CD4-positive, CD25-positive, alpha-beta regulatory T cell (primary cell): ENCODE measurements at regions not wholly inside any gene's neighbourhood (a gene's known extent, or its start where the extent isn't known, plus 50 kb on each side); places are given as distances from the start of the nearest gene placed in this dataset.

Experiments
- ATAC-seq, 2 donors: fragments of 150-1000 bp; cut with Tn5 transposase; one replicate each; pipeline ENCODE4 v1.10.0; 2021; ENCODE audit warnings: low read depth in 2 of 2, moderate number of reproducible peaks in 2 of 2, moderate library complexity in 1 of 2
- DNase-seq, 3 donors: peaks; one replicate each; pipeline versions ENCODE4 v3.0.0 to v3.0.0-alpha.2; 2012 to 2022; ENCODE audit warnings: mixed read lengths in 1 of 3
- H3K27ac ChIP-seq: one replicate; pipeline ENCODE4 v1.7.0; 2013; ENCODE audit warnings: mild to moderate bottlenecking, low read length; ENCODE audit not compliant: insufficient read depth, poor library complexity, severe bottlenecking
- H3K27me3 ChIP-seq: one replicate; pipeline ENCODE4 v1.7.0; 2013; ENCODE audit warnings: low read length; ENCODE audit not compliant: control insufficient read depth, insufficient read depth
- H3K36me3 ChIP-seq: one replicate; pipeline ENCODE4 v1.7.0; 2013; ENCODE audit warnings: mild to moderate bottlenecking, low read length, moderate library complexity; ENCODE audit not compliant: control insufficient read depth, insufficient read depth
- H3K4me1 ChIP-seq: 2 replicates; pipeline ENCODE4 v1.7.0; 2013; ENCODE audit warnings: mild to moderate bottlenecking, low read length; ENCODE audit not compliant: insufficient read depth, control insufficient read depth, poor library complexity, severe bottlenecking
- H3K4me3 ChIP-seq: one replicate; pipeline ENCODE4 v1.7.0; 2013; ENCODE audit warnings: low read depth, mild to moderate bottlenecking, low read length, moderate library complexity
- H3K9me3 ChIP-seq, 2 experiments: 1 replicate in 1 of 2; 2 replicates in 1 of 2; pipeline ENCODE4 v1.7.0; 2013; ENCODE audit warnings: low read length in 2 of 2, mild to moderate bottlenecking in 1 of 2, moderate library complexity in 1 of 2; ENCODE audit not compliant: control insufficient read depth in 2 of 2
- H3K27ac Mint-ChIP-seq, 3 donors: one replicate each; pipeline ENCODE4 v1.8.0; 2020 to 2022; ENCODE audit warnings: mild to moderate bottlenecking in 3 of 3, mixed read lengths in 3 of 3, moderate library complexity in 2 of 3
- H3K27me3 Mint-ChIP-seq: one replicate; pipeline ENCODE4 v1.8.0; 2022; ENCODE audit warnings: mild to moderate bottlenecking, mixed read lengths
- H3K36me3 Mint-ChIP-seq: one replicate; pipeline ENCODE4 v1.8.0; 2020; ENCODE audit warnings: mixed read lengths
- H3K4me1 Mint-ChIP-seq, 4 donors: one replicate each; pipeline ENCODE4 v1.8.0; 2020 to 2022; ENCODE audit warnings: mixed read lengths in 4 of 4, mild to moderate bottlenecking in 1 of 4
- H3K4me3 Mint-ChIP-seq, 4 donors: one replicate each; pipeline ENCODE4 v1.8.0; 2020 to 2022; ENCODE audit warnings: mild to moderate bottlenecking in 4 of 4, mixed read lengths in 4 of 4, moderate library complexity in 3 of 4
- H3K9me3 Mint-ChIP-seq, 7 donors: one replicate each; pipeline ENCODE4 v1.8.0; 2020 to 2022; ENCODE audit warnings: mixed read lengths in 7 of 7, mild to moderate bottlenecking in 3 of 7, moderate library complexity in 2 of 7

DNA sequence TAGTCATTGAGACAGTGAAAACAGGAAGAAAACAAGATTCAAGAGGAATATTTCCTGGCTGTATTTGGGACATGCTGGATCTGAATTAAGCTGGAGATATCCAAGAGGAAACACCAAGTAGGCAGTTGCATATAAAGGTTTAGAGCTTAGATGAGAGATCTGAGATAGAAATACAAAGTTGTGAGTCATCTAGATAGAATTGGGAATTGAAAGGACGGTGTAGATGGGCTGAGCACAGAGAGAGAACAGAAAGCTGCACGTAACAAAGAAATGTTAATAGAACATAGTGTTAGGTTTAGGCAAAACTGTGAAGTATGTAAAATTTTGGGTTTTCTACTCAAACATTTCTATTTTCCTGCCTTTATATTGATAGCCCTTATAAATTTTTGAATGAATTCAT is 218.5 kb upstream of the TMEM196 start:
- no peak for DNase-seq
- H3K9me3 Mint-ChIP-seq = peaks cover 0 to 20% (median 5%) of the 10 kb centered on the region in 7 donors
- H3K27me3 Mint-ChIP-seq = no peaks in the 10 kb centered on the region
- H3K4me1 Mint-ChIP-seq = no peaks in the 10 kb centered on the region
- no peaks in the 10 kb centered on the region for H3K27me3 ChIP-seq
- H3K27ac ChIP-seq = no peak overlapping the region
- no peaks in the 10 kb centered on the region for H3K36me3 Mint-ChIP-seq
- H3K4me1 ChIP-seq = no peaks in the 10 kb centered on the region
- no peak overlapping the region for H3K4me3 Mint-ChIP-seq
- no peak for ATAC-seq
- no peak overlapping the region for H3K27ac Mint-ChIP-seq
- no peaks in the 10 kb centered on the region for H3K9me3 ChIP-seq
- no peaks in the 10 kb centered on the region for H3K36me3 ChIP-seq
- H3K4me3 ChIP-seq = no peak overlapping the region

DNA sequence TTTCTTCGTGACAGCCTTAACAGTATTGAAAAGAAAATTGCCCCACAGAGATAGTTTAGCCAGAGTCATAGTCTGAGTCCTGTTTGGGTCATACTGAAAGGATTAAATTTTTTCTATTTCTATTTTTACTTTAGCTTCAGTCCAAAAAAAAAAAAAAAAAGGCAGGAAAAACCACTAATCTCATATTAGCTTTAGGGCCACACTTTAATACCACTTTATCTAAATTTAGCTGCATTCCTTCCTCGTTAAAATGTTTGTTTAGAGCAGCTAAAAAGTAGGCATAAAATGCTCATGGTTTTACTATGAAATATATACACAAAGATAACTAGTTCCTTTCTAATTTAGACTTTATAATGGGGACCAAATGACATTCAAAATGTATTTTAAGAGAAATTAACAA is 216.5 kb upstream of the TMEM196 start:
- Mint-ChIP-seq H3K36me3 (no peaks in the 10 kb centered on the region), H3K27ac (no peak overlapping the region), H3K4me3 (no peak overlapping the region), H3K27me3 (no peaks in the 10 kb centered on the region), H3K4me1 (no peaks in the 10 kb centered on the region), H3K9me3 (peaks cover 0 to 18% (median 5%) of the 10 kb centered on the region in 7 donors)
- no peak for ATAC-seq
- H3K27me3 ChIP-seq = no peaks in the 10 kb centered on the region
- no peaks in the 10 kb centered on the region for H3K36me3 ChIP-seq
- DNase-seq = no peak
- no peak overlapping the region for H3K27ac ChIP-seq
- H3K4me1 ChIP-seq = no peaks in the 10 kb centered on the region
- H3K4me3 ChIP-seq = no peak overlapping the region
- H3K9me3 ChIP-seq = no peaks in the 10 kb centered on the region

DNA sequence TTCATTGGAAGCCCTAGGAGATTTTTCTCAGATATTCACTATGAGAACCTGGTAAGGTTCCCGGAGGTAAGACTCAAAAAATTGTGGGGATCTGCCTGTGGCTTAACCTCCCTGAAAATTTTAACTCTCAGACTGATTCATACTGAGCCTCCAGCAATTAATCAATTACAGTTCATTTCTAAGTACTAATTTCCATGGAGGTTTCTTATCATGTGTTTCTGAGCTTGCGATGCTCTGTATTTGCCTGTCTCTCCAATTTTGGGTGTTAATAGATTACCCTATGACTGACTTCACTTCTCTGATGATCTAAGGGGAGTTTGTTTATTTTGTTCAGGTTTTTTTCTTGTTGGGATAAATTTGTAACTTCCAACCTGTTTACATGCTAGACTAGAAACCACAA is 215.4 kb upstream of the TMEM196 start:
- Mint-ChIP-seq H3K4me3 (peak overlapping the region in 1 of 4 donors; percentile 51), H3K27ac (no peak overlapping the region), H3K9me3 (peaks cover 0 to 13% (median 5%) of the 10 kb centered on the region in 7 donors), H3K36me3 (no peaks in the 10 kb centered on the region), H3K27me3 (no peaks in the 10 kb centered on the region), H3K4me1 (no peaks in the 10 kb centered on the region)
- DNase-seq (no peak), ATAC-seq (no peak)
- Histone ChIP-seq H3K4me3 (no peak overlapping the region), H3K4me1 (no peaks in the 10 kb centered on the region), H3K27me3 (no peaks in the 10 kb centered on the region), H3K9me3 (no peaks in the 10 kb centered on the region), H3K27ac (no peak overlapping the region), H3K36me3 (no peaks in the 10 kb centered on the region)

DNA sequence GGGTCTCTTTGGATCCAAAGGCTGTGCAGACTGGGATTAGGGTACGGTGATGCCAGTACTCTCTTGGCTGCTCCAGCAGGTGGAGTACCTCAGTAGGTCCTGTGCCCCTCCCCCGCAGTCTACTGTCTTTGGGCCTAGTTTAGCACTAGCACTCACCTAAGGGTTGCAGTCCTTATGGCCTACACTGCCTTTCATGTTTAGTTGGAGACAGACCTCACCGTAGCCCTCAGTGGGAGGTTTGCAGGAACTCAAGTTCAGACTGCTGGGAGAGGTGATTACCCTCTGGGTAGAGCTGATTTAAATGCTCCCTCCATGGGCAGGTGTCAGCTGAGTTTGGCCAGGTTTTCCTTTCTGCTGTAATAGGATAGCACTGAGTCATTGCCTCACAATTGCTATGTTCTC is 210.8 kb upstream of the TMEM196 start:
- no peaks in the 10 kb centered on the region for H3K9me3 ChIP-seq
- H3K4me1 Mint-ChIP-seq = no peaks in the 10 kb centered on the region
- no peaks in the 10 kb centered on the region for H3K27me3 Mint-ChIP-seq
- no peaks in the 10 kb centered on the region for H3K36me3 ChIP-seq
- H3K4me3 Mint-ChIP-seq = no peak overlapping the region
- no peaks in the 10 kb centered on the region for H3K4me1 ChIP-seq
- H3K27ac ChIP-seq = no peak overlapping the region
- H3K4me3 ChIP-seq = no peak overlapping the region
- ATAC-seq (no peak), DNase-seq (no peak)
- H3K36me3 Mint-ChIP-seq = no peaks in the 10 kb centered on the region
- H3K9me3 Mint-ChIP-seq = peaks cover 0 to 7% (median 2%) of the 10 kb centered on the region in 7 donors
- H3K27me3 ChIP-seq = no peaks in the 10 kb centered on the region
- no peak overlapping the region for H3K27ac Mint-ChIP-seq

DNA sequence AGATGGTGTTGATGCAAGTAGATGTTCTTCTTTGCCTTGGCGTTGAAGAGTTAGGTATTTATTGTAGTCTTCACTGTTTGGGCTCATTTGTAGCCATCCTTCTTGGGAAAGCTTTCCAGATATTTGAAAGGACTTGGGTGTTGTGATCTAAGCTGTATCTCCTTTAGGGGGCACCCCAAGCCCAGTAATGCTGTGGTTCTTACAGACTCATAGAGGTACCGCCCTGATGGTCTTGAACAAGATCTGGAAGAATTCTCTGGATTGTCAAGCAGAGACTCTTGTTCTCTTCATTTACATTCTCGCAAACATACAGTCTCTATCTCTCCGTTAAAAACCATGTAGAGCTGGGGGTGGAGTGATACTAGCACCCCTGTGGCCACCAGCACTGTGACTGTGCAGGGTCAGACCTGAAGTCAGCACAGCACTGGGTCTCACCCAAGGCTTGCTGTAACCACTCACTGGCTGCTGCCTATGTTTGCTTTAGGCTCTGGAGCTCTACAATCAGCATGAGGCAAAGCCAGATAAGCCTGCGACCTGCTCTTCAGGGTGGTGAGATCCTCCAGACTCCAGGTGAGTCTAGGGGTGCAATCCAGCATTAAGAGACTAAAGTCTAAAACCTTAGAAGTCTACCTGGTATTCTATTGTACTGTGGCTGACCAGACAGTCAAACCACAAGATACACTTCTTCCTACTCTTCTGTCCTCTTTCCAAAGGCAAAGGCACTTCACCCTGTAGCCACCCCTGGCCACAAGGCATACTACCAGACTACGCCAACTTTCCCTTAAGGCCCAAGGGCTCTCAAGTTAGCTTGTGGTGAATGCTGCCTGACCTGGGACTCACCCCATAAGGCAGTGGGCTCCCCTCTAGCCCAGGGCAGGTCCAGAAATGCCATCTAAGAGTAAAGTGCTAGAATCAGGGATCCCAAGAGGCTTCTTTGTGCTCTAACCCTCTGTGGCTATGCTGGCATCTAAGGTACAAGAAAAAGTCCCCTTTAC is 209.7 kb upstream of the TMEM196 start:
- H3K4me1 ChIP-seq = no peaks in the 10 kb centered on the region
- H3K9me3 ChIP-seq = no peaks in the 10 kb centered on the region
- Mint-ChIP-seq H3K27me3 (no peaks in the 10 kb centered on the region), H3K9me3 (peaks cover 0 to 14% (median 2%) of the 10 kb centered on the region in 7 donors), H3K4me1 (no peaks in the 10 kb centered on the region), H3K36me3 (no peaks in the 10 kb centered on the region), H3K27ac (no peak overlapping the region), H3K4me3 (no peak overlapping the region)
- ATAC-seq (no peak), DNase-seq (no peak)
- no peak overlapping the region for H3K27ac ChIP-seq
- no peaks in the 10 kb centered on the region for H3K27me3 ChIP-seq
- no peaks in the 10 kb centered on the region for H3K36me3 ChIP-seq
- H3K4me3 ChIP-seq = no peak overlapping the region

DNA sequence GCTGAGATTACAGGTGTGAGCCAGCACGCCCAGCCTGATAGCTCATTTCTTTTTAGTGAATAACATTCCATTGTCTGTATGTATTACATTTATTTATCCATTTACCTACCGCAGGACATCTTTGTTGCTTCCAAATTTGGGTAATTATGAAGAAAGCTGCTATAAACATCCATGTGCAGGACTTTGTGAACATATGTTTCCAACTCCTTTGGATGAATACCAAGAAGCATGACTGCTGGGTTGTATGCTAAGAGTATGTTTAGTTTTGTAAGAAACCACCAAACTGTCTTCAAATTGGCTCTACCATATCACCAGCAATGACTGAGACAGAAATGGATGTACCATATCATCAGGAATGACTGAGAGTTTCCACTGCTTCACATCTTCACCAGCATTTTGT is 200.2 kb upstream of the TMEM196 start:
- no peak overlapping the region for H3K27ac ChIP-seq
- Mint-ChIP-seq H3K4me3 (no peak overlapping the region), H3K36me3 (no peaks in the 10 kb centered on the region), H3K27me3 (no peaks in the 10 kb centered on the region), H3K4me1 (no peaks in the 10 kb centered on the region), H3K27ac (no peak overlapping the region), H3K9me3 (peaks cover 0 to 9% (median 3%) of the 10 kb centered on the region in 7 donors)
- no peak for ATAC-seq
- no peaks in the 10 kb centered on the region for H3K9me3 ChIP-seq
- no peaks in the 10 kb centered on the region for H3K27me3 ChIP-seq
- no peaks in the 10 kb centered on the region for H3K36me3 ChIP-seq
- no peaks in the 10 kb centered on the region for H3K4me1 ChIP-seq
- H3K4me3 ChIP-seq = no peak overlapping the region
- no peak for DNase-seq

DNA sequence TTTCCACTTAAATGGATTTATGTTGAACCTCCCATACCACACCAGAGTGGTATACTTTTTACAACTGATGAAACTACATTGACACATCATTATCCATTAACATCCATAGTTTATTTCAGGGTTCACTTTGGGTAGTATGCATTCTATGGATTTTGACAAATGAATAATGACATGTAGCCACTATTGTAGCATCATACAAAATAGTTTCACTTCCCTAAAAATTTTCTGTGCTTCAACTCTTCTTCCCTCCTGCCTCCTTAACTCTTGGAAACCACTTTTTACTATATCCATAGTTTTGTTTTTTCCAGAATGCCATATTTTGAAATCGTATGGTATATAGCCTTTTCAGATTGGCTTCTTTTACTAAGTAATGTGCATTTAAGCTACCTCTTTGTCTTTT is 199.5 kb upstream of the TMEM196 start:
- Histone ChIP-seq H3K27me3 (no peaks in the 10 kb centered on the region), H3K9me3 (no peaks in the 10 kb centered on the region), H3K4me3 (no peak overlapping the region), H3K4me1 (no peaks in the 10 kb centered on the region), H3K27ac (no peak overlapping the region), H3K36me3 (no peaks in the 10 kb centered on the region)
- H3K4me3 Mint-ChIP-seq = no peak overlapping the region
- H3K4me1 Mint-ChIP-seq = no peaks in the 10 kb centered on the region
- peaks cover 0 to 9% (median 3%) of the 10 kb centered on the region in 7 donors for H3K9me3 Mint-ChIP-seq
- DNase-seq (no peak), ATAC-seq (no peak)
- no peaks in the 10 kb centered on the region for H3K27me3 Mint-ChIP-seq
- no peaks in the 10 kb centered on the region for H3K36me3 Mint-ChIP-seq
- H3K27ac Mint-ChIP-seq = no peak overlapping the region

DNA sequence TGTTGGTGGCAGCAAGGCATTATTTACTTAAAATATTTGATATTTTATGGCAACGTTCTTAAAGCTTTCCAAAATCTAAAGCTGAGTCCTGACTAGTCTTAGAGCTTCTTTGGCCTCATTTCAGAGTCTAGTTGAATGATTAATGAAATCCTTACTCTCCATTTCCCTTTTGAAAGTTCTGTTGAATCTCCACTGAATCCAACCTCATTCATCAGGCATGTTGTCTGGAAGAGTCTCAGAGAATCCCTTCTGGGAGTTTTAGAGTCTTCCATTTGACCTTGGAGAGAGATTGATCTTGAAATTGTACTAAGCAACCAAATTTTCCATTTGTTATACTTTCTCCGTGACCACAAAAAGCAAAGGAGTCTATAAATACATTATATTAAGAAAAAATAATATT is 198.5 kb upstream of the TMEM196 start:
- Mint-ChIP-seq H3K36me3 (no peaks in the 10 kb centered on the region), H3K9me3 (peaks cover 0 to 9% (median 3%) of the 10 kb centered on the region in 7 donors), H3K27me3 (no peaks in the 10 kb centered on the region), H3K4me1 (no peaks in the 10 kb centered on the region), H3K27ac (no peak overlapping the region), H3K4me3 (no peak overlapping the region)
- H3K36me3 ChIP-seq = no peaks in the 10 kb centered on the region
- no peak overlapping the region for H3K27ac ChIP-seq
- H3K9me3 ChIP-seq = no peaks in the 10 kb centered on the region
- H3K4me1 ChIP-seq = no peaks in the 10 kb centered on the region
- H3K27me3 ChIP-seq = no peaks in the 10 kb centered on the region
- H3K4me3 ChIP-seq = no peak overlapping the region
- no peak for DNase-seq
- ATAC-seq = no peak
